Neuron (in vitro differentiated cells): ENCODE measurements at regions not wholly inside any gene's neighbourhood (a gene's known extent, or its start where the extent isn't known, plus 50 kb on each side); places are given as distances from the start of the nearest gene placed in this dataset.
"Not testable (repeated sequence)": the region's sequence is repeated elsewhere in the genome, so short reads cannot be mapped to it uniquely, and the experiment has no call there.

ENCODE experiments used
- H2AFZ ChIP-seq: one replicate; pipeline ENCODE4 v1.6.1; 2013; ENCODE audit warnings: low read depth, mild to moderate bottlenecking, inconsistent platforms, low read length, moderate library complexity
- H3K27me3 ChIP-seq: one replicate; pipeline ENCODE4 v1.6.1; 2013; ENCODE audit warnings: low read length; ENCODE audit not compliant: insufficient read depth
- H3K36me3 ChIP-seq: one replicate; pipeline ENCODE4 v1.6.1; 2013; ENCODE audit warnings: low read length; ENCODE audit not compliant: insufficient read depth
- H3K4me1 ChIP-seq: one replicate; pipeline ENCODE4 v1.6.1; 2013; ENCODE audit warnings: low read length; ENCODE audit not compliant: insufficient read depth
- H3K4me3 ChIP-seq: 2 replicates; pipeline ENCODE4 v1.5.1; 2013; ENCODE audit warnings: mild to moderate bottlenecking, low read length, moderate library complexity
- H3K9me3 ChIP-seq: one replicate; pipeline ENCODE4 v1.6.1; 2013; ENCODE audit warnings: low read length

DNA sequence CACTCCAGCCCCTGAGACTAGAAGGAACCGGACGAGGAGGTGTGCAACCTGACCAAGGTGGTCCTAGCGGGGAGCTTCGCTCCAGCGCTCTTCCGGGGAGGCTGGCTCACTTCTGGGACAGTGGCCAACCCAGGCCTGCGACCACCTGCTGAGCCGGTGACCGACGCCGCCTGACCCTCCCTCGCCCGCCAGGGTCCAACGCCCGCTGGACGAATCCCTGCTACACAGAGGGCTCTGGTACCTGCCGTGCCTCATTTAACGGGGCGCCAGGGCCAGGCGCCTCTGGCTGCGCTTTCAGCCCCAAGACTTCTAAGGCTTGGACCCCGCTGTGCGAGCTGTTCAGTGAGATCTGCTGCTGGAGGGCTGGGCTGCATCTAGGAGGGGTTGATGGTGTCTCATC is 99.5 kb upstream of the KCNJ18 start:
- no peak overlapping the region for H2AFZ ChIP-seq
- H3K9me3 ChIP-seq = no peaks in the 10 kb centered on the region
- no peaks in the 10 kb centered on the region for H3K36me3 ChIP-seq
- H3K4me1 ChIP-seq = no peaks in the 10 kb centered on the region
- H3K4me3 ChIP-seq = no peak overlapping the region
- peaks cover 4% of the 10 kb centered on the region for H3K27me3 ChIP-seq

DNA sequence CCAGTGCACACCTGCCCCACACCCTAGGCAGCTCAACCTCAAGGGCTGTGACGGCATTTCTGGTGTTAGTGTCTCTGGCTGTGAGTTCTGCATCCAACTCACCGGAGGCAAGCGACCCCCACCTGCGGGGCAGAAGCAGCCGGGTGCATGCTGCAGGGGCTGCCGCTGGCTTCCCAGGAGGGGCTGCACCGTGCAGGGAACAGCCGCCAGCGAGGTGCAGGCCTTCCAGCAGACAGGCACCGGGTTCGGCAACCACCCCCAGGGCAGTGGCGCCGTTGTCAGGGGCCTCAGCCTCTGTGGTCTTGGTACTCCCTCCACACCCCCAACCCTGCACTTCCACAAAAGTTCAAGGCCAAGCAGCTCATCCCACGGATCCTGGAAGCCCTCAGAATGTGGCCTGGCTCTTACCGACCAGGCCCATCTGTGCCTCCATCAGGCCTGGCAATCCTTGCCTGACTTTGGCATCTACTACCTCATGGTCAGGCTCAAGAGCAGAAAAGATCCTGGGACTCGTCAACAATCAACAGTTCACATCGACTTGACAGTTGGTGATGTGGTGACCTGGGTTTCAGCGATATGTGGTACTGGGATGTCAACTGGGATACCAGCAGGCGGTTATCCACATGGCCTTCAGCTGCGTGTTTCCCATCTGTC is 98.7 kb upstream of the KCNJ18 start:
- not testable (repeated sequence) for H3K36me3 ChIP-seq, H2AFZ ChIP-seq, H3K27me3 ChIP-seq, H3K4me3 ChIP-seq, H3K4me1 ChIP-seq, H3K9me3 ChIP-seq

DNA sequence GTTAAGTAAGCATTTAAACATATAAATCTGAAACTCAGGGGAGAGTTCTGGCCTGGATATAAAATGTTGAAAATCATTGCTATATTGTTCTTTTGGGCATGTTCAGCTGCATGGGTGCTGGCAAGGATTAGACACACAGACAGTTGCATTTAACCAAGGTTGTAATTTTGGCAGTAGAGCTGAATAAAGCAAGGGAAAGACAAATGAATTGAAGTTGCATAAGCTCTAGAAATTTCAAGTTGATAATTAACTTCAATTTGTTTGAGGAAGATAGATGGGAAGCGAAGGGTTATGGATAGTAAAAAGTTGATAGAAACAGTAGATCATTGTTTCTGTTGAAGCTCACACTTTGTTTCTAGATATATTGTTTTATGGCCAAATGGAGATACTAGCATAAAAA is 97.2 kb upstream of the KCNJ18 start:
- H3K4me3 ChIP-seq = no peak overlapping the region
- no peaks in the 10 kb centered on the region for H3K36me3 ChIP-seq
- no peak overlapping the region for H2AFZ ChIP-seq
- H3K27me3 ChIP-seq = peaks cover 7% of the 10 kb centered on the region
- H3K9me3 ChIP-seq = no peaks in the 10 kb centered on the region
- H3K4me1 ChIP-seq = no peaks in the 10 kb centered on the region

DNA sequence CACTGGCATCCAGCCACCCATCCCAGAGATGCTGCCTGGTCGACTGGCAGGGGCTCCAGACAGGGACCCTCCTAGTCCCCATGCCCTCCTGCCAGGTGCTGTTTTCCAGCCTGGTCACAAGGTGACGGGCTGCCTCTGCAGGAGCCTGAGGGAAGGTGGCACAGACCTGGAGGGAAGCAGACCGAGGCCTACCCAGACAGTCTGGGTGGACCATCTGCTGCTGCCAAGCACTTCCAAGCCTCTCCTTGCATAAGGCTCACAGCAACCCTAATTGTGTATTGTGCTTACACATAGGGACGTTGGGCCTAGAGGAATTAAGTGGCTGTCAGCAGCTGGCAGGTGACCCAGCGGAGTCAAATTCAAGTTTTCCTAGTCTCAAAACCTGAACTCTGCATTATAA is 90.1 kb upstream of the KCNJ18 start:
- Histone ChIP-seq H3K4me3 (no peak overlapping the region), H3K27me3 (peaks cover 7% of the 10 kb centered on the region), H3K36me3 (no peaks in the 10 kb centered on the region), H2AFZ (no peak overlapping the region), H3K4me1 (no peaks in the 10 kb centered on the region), H3K9me3 (no peaks in the 10 kb centered on the region)

DNA sequence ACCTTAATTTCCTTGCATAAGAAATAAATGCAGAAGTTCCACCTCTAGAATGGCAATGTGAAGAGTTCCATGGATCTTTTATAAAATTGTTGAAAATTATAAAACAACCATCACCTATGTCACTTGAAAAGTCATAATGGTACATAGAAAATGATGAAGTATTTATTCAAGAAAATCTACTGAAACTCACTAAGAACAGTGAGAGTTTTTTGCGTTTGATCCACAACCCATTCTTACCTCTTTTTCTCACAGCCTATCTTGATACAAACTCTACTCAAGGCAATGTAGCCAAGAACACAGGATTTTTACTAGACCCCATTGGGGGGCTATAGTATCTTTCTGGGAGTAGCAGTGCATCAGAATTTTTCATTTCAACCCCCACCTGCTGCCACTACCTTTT is 89.0 kb upstream of the KCNJ18 start:
- not testable (repeated sequence) for H2AFZ ChIP-seq, H3K4me1 ChIP-seq, H3K4me3 ChIP-seq, H3K27me3 ChIP-seq, H3K36me3 ChIP-seq, H3K9me3 ChIP-seq

DNA sequence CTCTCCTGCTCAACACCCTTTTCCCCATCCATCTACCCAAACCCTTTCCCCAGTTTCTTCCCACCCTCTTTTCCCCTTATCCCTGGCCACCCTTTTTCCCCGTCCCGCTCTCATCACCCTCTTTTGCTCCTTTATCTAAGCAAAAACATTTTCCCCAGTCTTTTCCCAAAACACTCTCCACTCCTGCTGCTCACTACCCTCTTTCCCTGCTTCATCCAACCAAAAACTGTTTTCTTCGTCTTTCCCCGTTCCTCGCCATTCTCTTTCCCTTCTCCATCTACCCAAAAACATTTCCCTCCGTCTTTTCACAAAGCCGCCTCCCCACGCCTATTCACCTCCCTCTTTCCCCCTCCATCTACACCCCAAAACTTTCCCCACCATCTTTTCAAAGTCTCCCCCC is 80.9 kb upstream of the KCNJ18 start:
- not testable (repeated sequence) for H3K4me1 ChIP-seq, H3K36me3 ChIP-seq, H3K27me3 ChIP-seq, H2AFZ ChIP-seq, H3K4me3 ChIP-seq, H3K9me3 ChIP-seq

DNA sequence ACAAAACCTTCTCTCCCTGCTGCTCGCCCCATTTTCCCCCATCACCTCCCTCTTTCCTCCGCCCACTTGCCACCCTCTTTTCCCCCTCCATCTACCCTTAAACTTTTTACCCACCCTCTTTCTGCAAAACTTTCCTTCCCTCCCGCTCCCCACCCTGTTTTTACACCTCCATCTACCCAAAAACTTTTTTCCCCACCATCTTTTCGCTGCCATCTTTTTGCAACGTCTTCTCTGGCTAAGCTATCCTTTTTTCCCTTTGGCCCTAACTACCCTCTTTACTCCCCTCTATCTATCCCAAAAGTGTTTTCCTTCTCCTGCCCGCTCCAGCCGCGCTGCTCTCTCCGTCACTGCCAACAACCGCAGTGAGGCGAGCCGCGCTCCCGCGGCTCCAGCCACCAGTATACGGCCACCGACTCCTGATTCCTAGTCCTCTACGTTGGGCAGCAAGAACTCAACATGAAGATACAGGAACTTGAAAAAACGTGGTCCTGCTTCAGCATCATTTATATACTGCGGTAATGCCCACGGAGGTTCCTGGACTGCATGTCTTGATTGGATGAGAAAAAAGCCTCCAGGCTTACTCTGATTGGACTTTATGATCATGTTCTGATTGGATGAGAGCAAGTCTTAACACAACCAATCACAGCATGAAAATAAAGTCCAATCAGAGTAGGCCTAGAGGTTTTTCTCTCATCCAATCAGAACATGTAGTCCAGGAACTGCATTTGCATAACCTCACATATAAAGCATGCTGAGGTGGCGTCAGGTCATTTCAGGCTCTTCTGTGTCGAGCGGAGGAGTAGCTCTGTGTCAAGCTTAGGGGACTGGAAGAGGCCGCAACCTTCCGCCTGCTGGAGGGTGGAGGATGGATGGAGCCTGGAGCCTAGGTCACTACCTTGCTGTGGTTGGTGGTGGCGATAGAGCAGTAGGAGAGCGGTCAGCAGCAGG is 79.9 kb upstream of the KCNJ18 start:
- not testable (repeated sequence) for H3K4me1 ChIP-seq, H2AFZ ChIP-seq, H3K9me3 ChIP-seq, H3K4me3 ChIP-seq, H3K27me3 ChIP-seq, H3K36me3 ChIP-seq

DNA sequence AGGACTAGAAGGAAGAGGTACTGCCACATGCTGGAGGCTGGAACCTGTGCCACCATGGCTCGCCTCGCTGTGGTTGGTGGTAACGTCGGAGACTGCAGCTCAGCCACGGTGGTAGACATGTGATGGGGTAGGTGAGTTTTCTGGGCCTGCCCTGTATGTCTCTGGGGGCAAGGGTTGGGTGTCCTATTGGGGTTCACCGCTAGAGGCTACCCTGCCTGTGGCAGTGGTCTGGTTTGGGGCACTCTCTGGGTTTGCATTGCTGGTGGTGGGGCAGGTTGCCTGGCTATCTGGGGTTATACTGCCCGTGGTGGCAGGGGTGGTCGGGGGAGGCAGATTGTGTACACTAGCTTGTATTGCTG is 79.3 kb upstream of the KCNJ18 start:
- H3K36me3 ChIP-seq = no peaks in the 10 kb centered on the region
- no peaks in the 10 kb centered on the region for H3K27me3 ChIP-seq
- no peak overlapping the region for H3K4me3 ChIP-seq
- no peak overlapping the region for H2AFZ ChIP-seq
- no peaks in the 10 kb centered on the region for H3K4me1 ChIP-seq
- no peaks in the 10 kb centered on the region for H3K9me3 ChIP-seq

DNA sequence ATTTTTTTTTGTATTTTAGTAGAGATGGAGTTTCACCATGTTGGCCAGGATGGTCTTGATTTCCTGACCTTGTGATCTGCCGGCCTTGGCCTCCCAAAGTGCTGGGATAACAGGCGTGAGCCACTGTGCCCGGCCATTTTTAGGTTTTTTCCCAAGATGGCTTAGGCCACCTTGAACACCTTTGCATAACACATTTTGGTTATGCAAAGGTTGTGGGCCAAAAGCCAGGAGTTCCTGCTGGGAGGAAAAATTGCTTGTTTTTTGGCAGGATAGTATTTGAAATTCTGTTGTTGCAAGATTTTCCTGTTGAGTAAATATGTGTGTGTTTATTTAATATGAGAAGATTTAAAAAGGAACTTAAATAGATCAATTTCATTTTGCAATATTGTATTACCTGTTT is 65.3 kb upstream of the KCNJ18 start:
- H3K4me1 ChIP-seq, H3K4me3 ChIP-seq, H3K27me3 ChIP-seq, H3K36me3 ChIP-seq, H2AFZ ChIP-seq, H3K9me3 ChIP-seq: not testable (repeated sequence)
